HepG2 (cell line): ENCODE measurements at regions not wholly inside any gene's neighbourhood (a gene's known extent, or its start where the extent isn't known, plus 50 kb on each side); places are given as distances from the start of the nearest gene placed in this dataset.
"Not testable (repeated sequence)": the region's sequence is repeated elsewhere in the genome, so short reads cannot be mapped to it uniquely, and the experiment has no call there.

Source experiments
- ATAC-seq: fragments of 200-7000 bp; cut with Tn5 transposase; 3 replicates; pipeline ENCODE4 v1.9.1; 2020; ENCODE audit warnings: mild to moderate bottlenecking, moderate library complexity
- BruUV-seq: library from RNA; stranded (reverse); fragments of 400-500 nt; replicated peaks from 2 replicates; lab custom pipeline; 2021; lab: Mats Ljungman, UMichigan
- CTCF ChIA-PET: fragments of 300-600 bp; formaldehyde crosslinking; extraction: SDS; loops from one replicate; lab custom pipeline; 2021; ENCODE audit warnings: low total read pairs, inconsistent platforms, low intra/inter-chr PET ratio; lab: Yijun Ruan, JAX
- POLR2A ChIA-PET: fragments of 350-600 bp; sonication (Branson Sonifier 250); formaldehyde crosslinking; loops from one replicate; lab custom pipeline; 2020; ENCODE audit warnings: antibody characterized with exemption, inconsistent platforms; lab: Yijun Ruan, JAX
- DNase-seq: peaks from one replicate; pipeline ENCODE4 v3.0.0-alpha.2; 2015; ENCODE audit warnings: low spot score
- FAIRE-seq: peaks from 3 replicates; lab custom pipeline; 2011; peaks lifted over from hg19 to GRCh38; lab: Jason Lieb, UNC
- H2AFZ ChIP-seq: one replicate; pipeline ENCODE4 v1.6.1; 2011; ENCODE audit warnings: low read length, inconsistent platforms
- H3K27ac ChIP-seq: fragments of 300-600 bp; 3 replicates; pipeline ENCODE4 v1.8.0; 2011; ENCODE audit warnings: mixed run types, mild to moderate bottlenecking, mixed read lengths, low read length, inconsistent platforms; ENCODE audit not compliant: insufficient read depth; ENCODE audit errors: extremely low read length
- H3K27me3 ChIP-seq, 2 experiments: fragments of 200-600 bp in 1 of 2; 2 replicates in 1 of 2; 3 replicates in 1 of 2; pipeline versions ENCODE4 v1.6.0 to v1.8.0; 2011; ENCODE audit warnings: low read length in 2 of 2, mild to moderate bottlenecking in 2 of 2, moderate library complexity in 2 of 2, inconsistent platforms in 1 of 2; ENCODE audit not compliant: insufficient read depth in 2 of 2, control insufficient read depth in 1 of 2
- H3K36me3 ChIP-seq, 2 experiments: fragments of 200-600 bp in 1 of 2; replicated peaks in 1 of 2; 2 replicates in 1 of 2; 3 replicates in 1 of 2; pipeline versions ENCODE4 v1.5.1 to v1.8.0; 2011; ENCODE audit warnings: low read length in 2 of 2, inconsistent platforms in 1 of 2; ENCODE audit not compliant: insufficient read depth in 2 of 2, control insufficient read depth in 1 of 2
- H3K4me1 ChIP-seq: 2 replicates; pipeline ENCODE4 v1.5.1; 2012; ENCODE audit warnings: low read length, inconsistent platforms; ENCODE audit not compliant: insufficient read depth
- H3K4me2 ChIP-seq: 2 replicates; pipeline ENCODE4 v1.6.0; 2011; ENCODE audit warnings: low read depth, low read length, inconsistent platforms
- H3K4me3 ChIP-seq, 3 experiments: fragments of 200-600 bp in 1 of 3; sonication (generic), shearing (Covaris generic) in 1 of 3; replicated peaks in 1 of 3; 2 replicates each; pipeline ENCODE4 v1.5.1; 2011 to 2016; ENCODE audit warnings: low read length in 3 of 3, inconsistent platforms in 2 of 3, low read depth in 2 of 3, mild to moderate bottlenecking in 2 of 3, control low read depth in 1 of 3, mixed read lengths in 1 of 3; ENCODE audit not compliant: insufficient read depth in 1 of 3
- H3K79me2 ChIP-seq: one replicate; pipeline ENCODE4 v1.6.1; 2011; ENCODE audit warnings: low read length, inconsistent platforms; ENCODE audit not compliant: insufficient read depth
- H3K9ac ChIP-seq: 2 replicates; pipeline ENCODE4 v1.6.0; 2011; ENCODE audit warnings: mild to moderate bottlenecking, low read depth, low read length, inconsistent platforms; ENCODE audit not compliant: insufficient read depth
- H3K9me3 ChIP-seq: 2 replicates; pipeline ENCODE4 v1.5.1; 2012; ENCODE audit warnings: mild to moderate bottlenecking, low read length
- H4K20me1 ChIP-seq: 2 replicates; pipeline ENCODE4 v1.6.0; 2011; ENCODE audit warnings: inconsistent platforms, mild to moderate bottlenecking, low read length, moderate library complexity; ENCODE audit not compliant: insufficient read depth
- CENPT ChIP-seq: sonication (generic); formaldehyde crosslinking; IDR thresholded peaks from 2 replicates; pipeline ENCODE4 v1.8.0; 2022; ENCODE audit warnings: low read depth, mild to moderate bottlenecking, moderate library complexity, missing genetic modification reagents
- FOXM1 ChIP-seq: sonication (generic); formaldehyde crosslinking; IDR thresholded peaks from 2 replicates; pipeline ENCODE4 v1.5.0; 2020; ENCODE audit warnings: missing genetic modification reagents
- GMEB1 ChIP-seq: sonication (generic); formaldehyde crosslinking; IDR thresholded peaks from 2 replicates; pipeline ENCODE4 v1.5.1; 2020; ENCODE audit warnings: missing genetic modification reagents, mild to moderate bottlenecking, borderline replicate concordance
- SETDB1 ChIP-seq: sonication (generic); formaldehyde crosslinking; IDR thresholded peaks from 2 replicates; pipeline ENCODE4 v1.5.1; 2020; ENCODE audit warnings: missing genetic modification reagents, mild to moderate bottlenecking, borderline replicate concordance
- SNAPC4 ChIP-seq: sonication (generic); formaldehyde crosslinking; IDR thresholded peaks from 2 replicates; pipeline ENCODE4 v1.4.0; 2020; ENCODE audit warnings: mild to moderate bottlenecking, missing genetic modification reagents
- SP5 ChIP-seq: IDR thresholded peaks from 2 replicates; pipeline ENCODE4 v1.6.1; 2016; ENCODE audit warnings: low read depth, borderline replicate concordance
- SRY ChIP-seq: sonication (generic); formaldehyde crosslinking; IDR thresholded peaks from 2 replicates; pipeline ENCODE4 v1.8.0; 2022; ENCODE audit warnings: mild to moderate bottlenecking, missing genetic modification reagents
- ZBTB44 ChIP-seq: sonication (generic); formaldehyde crosslinking; IDR thresholded peaks from 2 replicates; pipeline ENCODE4 v1.4.0; 2020; ENCODE audit warnings: missing genetic modification reagents
- ZC3H13 ChIP-seq: sonication (generic); formaldehyde crosslinking; IDR thresholded peaks from 2 replicates; pipeline ENCODE4 v1.8.1; 2023; ENCODE audit warnings: mild to moderate bottlenecking, missing genetic modification reagents, moderate library complexity
- ZNF501 ChIP-seq: sonication (generic); formaldehyde crosslinking; IDR thresholded peaks from 2 replicates; pipeline ENCODE4 v1.5.1; 2020; ENCODE audit warnings: mild to moderate bottlenecking, moderate library complexity, missing genetic modification reagents
- ZNF562 ChIP-seq: sonication (generic); formaldehyde crosslinking; IDR thresholded peaks from 2 replicates; pipeline ENCODE4 v1.8.0; 2022; ENCODE audit warnings: missing genetic modification reagents, borderline replicate concordance
- WGBS: methylation state at CpG from one replicate; pipeline ENCODE4 v1.1.6; 2017; ENCODE audit warnings: low lambda C conversion rate; 5-methylcytosine and 5-hydroxymethylcytosine counted together
- in situ Hi-C: cut with HindIII; loops from 2 replicates; pipeline ENCODE4 v1.10.0; 2017; ENCODE audit warnings: low pct_unique_long_range_greater_than_20kb; ENCODE audit not compliant: extremely low pct_ligation_motif_present
- intact Hi-C: fragments of 100-400 bp; cut with micrococcal nuclease; formaldehyde crosslinking; loops from one replicate; pipeline ENCODE4 v1.10.0; 2022; ENCODE audit not compliant: unreplicated experiment

GRCh38 chr2:144624451-144624850 is 104.5 kb upstream of the ZEB2 start:
- in situ Hi-C loops: no loop called here
- BruUV-seq: no TSS peak
- Histone ChIP-seq H3K4me1 (no peaks in the 10 kb centered on the region), H2AFZ (no peak overlapping the region), H3K27ac (no peak overlapping the region), H3K27me3 (no peaks in the 10 kb centered on the region), H3K4me2 (no peak overlapping the region), H3K9me3 (no peaks in the 10 kb centered on the region), H4K20me1 (no peaks in the 10 kb centered on the region), H3K36me3 (no peaks in the 10 kb centered on the region), H3K9ac (no peak overlapping the region), H3K79me2 (no peaks in the 10 kb centered on the region), H3K4me3 (no peak overlapping the region)
- intact Hi-C loops: no loop called here
- FAIRE-seq (no peak), ATAC-seq (no peak), DNase-seq (no peak)
- CTCF ChIA-PET: no interaction called here
- POLR2A ChIA-PET: no interaction called here
- TF ChIP-seq FOXM1 (CRISPR knock-in tag) (no peak), CENPT (CRISPR knock-in tag) (no peak), SNAPC4 (CRISPR knock-in tag) (no peak), ZBTB44 (CRISPR knock-in tag) (no peak), ZC3H13 (CRISPR knock-in tag) (no peak), ZNF501 (CRISPR knock-in tag) (no peak), ZNF562 (CRISPR knock-in tag) (no peak), GMEB1 (CRISPR knock-in tag) (no peak), SP5 (no peak), SETDB1 (CRISPR knock-in tag) (no peak), SRY (CRISPR knock-in tag) (no peak)
- WGBS: 35% methylated on average over 4 of the region's 4 CpGs

- H3K4me2 ChIP-seq, BruUV-seq, H3K27me3 ChIP-seq, DNase-seq, H3K4me1 ChIP-seq, H3K9ac ChIP-seq, FAIRE-seq, H3K36me3 ChIP-seq, H2AFZ ChIP-seq, ATAC-seq, POLR2A ChIA-PET, H3K27ac ChIP-seq, H3K79me2 ChIP-seq, in situ Hi-C loops, CTCF ChIA-PET, H3K4me3 ChIP-seq, H4K20me1 ChIP-seq, intact Hi-C loops, H3K9me3 ChIP-seq: not testable (repeated sequence)
- 0% methylated on average over 1 of the region's 1 CpG for WGBS
Measured at GRCh38 chr2:144622373-144622772, 102.5 kb upstream of the ZEB2 start.
